Activated CD4-positive, alpha-beta memory T cell treated with anti-CD3 and anti-CD28 coated beads for 36 hours (primary cell): ENCODE measurements at regions not wholly inside any gene's neighbourhood (a gene's known extent, or its start where the extent isn't known, plus 50 kb on each side); places are given as distances from the start of the nearest gene placed in this dataset.
"Not testable (repeated sequence)": the region's sequence is repeated elsewhere in the genome, so short reads cannot be mapped to it uniquely, and the experiment has no call there.

Source experiments
- CTCF ChIA-PET: fragments of 350-600 bp; sonication (Branson Sonifier 250); formaldehyde crosslinking; loops from one replicate; lab custom pipeline; 2021; ENCODE audit warnings: antibody characterized with exemption, inconsistent platforms; lab: Charles Lee
- POLR2A ChIA-PET: fragments of 350-600 bp; sonication (Branson Sonifier 250); formaldehyde crosslinking; loops from one replicate; lab custom pipeline; 2021; ENCODE audit warnings: antibody characterized with exemption; lab: Charles Lee
- DNase-seq: peaks from one replicate; pipeline ENCODE4 v3.0.0-alpha.2; 2020
- H3K27ac Mint-ChIP-seq: one replicate; pipeline ENCODE4 v1.8.0; 2021; ENCODE audit warnings: mixed read lengths
- H3K27me3 Mint-ChIP-seq: one replicate; pipeline ENCODE4 v1.8.0; 2021; ENCODE audit warnings: mixed read lengths
- H3K36me3 Mint-ChIP-seq: one replicate; pipeline ENCODE4 v1.8.0; 2021; ENCODE audit warnings: mixed read lengths
- H3K4me1 Mint-ChIP-seq: one replicate; pipeline ENCODE4 v1.8.0; 2021; ENCODE audit warnings: low read depth, mixed read lengths
- H3K4me3 Mint-ChIP-seq: one replicate; pipeline ENCODE4 v1.8.0; 2021; ENCODE audit warnings: mild to moderate bottlenecking, mixed read lengths
- H3K9me3 Mint-ChIP-seq: one replicate; pipeline ENCODE4 v1.8.0; 2021; ENCODE audit warnings: mixed read lengths
- intact Hi-C: fragments of 100-400 bp; cut with micrococcal nuclease; formaldehyde crosslinking; loops from one replicate; pipeline ENCODE4 v1.15.1; 2023

DNA sequence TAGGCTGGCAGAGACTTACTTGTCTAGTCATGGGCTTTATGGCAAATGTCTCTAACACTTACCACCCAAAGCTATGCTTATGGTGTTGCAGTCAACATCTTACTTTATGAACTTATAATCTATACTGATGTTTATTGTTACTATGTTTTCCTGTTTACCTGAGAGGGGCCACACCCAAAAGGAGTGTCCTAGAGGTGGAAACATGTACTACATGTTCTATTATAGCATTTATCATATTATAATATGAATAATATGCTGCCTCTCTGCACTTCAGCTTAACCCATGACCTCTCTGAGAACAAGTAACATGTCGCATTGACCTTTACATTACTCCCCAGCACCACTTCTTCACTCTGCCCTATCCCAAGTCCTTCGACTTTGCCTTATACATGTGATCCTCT lies 501.8 kb downstream of the ETNK1 start:
- intact Hi-C loops: no loop called here
- H3K27ac Mint-ChIP-seq: no peak overlapping the region

DNA sequence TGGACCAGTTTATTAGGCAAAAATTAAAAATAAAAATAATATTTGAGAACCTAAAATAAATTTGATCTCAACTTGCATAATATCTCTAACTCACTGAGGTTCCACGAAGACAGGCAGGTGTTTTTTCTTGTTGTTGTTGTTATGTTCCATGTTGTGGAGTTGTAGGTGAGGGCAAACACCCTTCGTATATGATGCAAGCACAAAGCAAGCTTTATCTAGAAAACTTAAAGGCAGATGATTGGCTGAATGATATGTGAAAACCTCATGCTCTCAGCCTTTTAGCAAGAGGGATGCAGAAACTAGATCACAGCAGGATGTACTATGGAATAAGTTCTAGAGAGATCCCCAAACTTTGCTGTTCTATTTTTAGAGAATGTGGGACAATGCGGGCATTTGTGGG lies 502.7 kb downstream of the ETNK1 start:
- ChIA-PET POLR2A (no interaction called here), CTCF (no interaction called here)
- H3K4me3 Mint-ChIP-seq: no peak overlapping the region
- H3K9me3 Mint-ChIP-seq: no peaks in the 10 kb centered on the region
- no peaks in the 10 kb centered on the region for H3K27me3 Mint-ChIP-seq
- no peaks in the 10 kb centered on the region for H3K36me3 Mint-ChIP-seq
- no peaks in the 10 kb centered on the region for H3K4me1 Mint-ChIP-seq
- intact Hi-C loops: no loop called here
- no peak overlapping the region for H3K27ac Mint-ChIP-seq
- DNase-seq: no peak

More for the DNA sequence above, 501.8 kb downstream of the ETNK1 start:
- Mint-ChIP-seq H3K4me3 (no peak overlapping the region), H3K4me1 (no peaks in the 10 kb centered on the region), H3K36me3 (no peaks in the 10 kb centered on the region), H3K9me3 (no peaks in the 10 kb centered on the region), H3K27me3 (no peaks in the 10 kb centered on the region)
- ChIA-PET CTCF (no interaction called here), POLR2A (no interaction called here)
- DNase-seq: no peak

DNA sequence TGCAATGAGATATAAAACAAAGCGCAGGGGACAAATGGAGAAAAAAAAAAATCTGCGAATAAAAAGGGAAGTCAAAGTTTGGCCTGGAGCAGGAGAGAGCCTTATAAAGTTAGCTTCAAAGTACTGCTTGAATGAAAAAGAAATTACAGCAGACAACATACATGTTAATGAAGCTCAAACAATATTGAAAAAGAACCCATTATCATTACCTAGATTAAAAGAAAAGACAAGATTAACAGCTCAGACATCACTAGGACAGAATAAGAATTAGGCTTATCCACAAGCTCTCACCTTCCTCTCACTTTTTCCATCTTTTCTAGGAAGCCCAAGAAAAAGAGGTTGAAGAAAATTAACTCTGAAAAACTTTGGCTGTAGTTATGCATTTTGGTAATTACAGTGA lies 503.5 kb downstream of the ETNK1 start:
- H3K27ac Mint-ChIP-seq: no peak overlapping the region
- intact Hi-C loops: no loop called here
- no peak overlapping the region for H3K4me3 Mint-ChIP-seq
- H3K9me3 Mint-ChIP-seq: no peaks in the 10 kb centered on the region
- ChIA-PET CTCF (no interaction called here), POLR2A (no interaction called here)
- no peaks in the 10 kb centered on the region for H3K36me3 Mint-ChIP-seq
- no peaks in the 10 kb centered on the region for H3K27me3 Mint-ChIP-seq
- no peaks in the 10 kb centered on the region for H3K4me1 Mint-ChIP-seq
- DNase-seq: no peak

DNA sequence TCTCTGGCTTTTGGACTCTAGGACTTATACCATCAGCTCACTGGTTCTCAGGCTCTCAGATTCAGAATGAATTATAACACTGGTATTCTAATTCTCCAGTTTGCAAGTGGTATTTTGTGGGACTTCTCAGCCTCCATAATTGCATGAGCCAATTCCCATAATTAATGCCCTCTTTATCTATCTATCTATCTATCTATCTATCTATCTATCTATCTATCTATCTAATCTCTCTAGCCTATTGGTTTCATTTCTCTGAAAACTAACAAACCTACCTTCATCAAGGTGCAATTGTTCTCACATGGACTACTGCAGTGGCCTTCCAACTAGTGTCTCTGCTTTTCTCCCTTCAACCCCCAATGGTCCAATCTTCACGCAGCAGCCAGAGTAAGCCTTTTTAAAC lies 507.4 kb downstream of the ETNK1 start:
- H3K4me1 Mint-ChIP-seq: no peaks in the 10 kb centered on the region
- H3K27ac Mint-ChIP-seq: no peak overlapping the region
- no peak overlapping the region for H3K4me3 Mint-ChIP-seq
- no peaks in the 10 kb centered on the region for H3K9me3 Mint-ChIP-seq
- intact Hi-C loops: no loop called here
- no peaks in the 10 kb centered on the region for H3K36me3 Mint-ChIP-seq
- ChIA-PET CTCF (no interaction called here), POLR2A (no interaction called here)
- no peaks in the 10 kb centered on the region for H3K27me3 Mint-ChIP-seq
- DNase-seq: no peak

DNA sequence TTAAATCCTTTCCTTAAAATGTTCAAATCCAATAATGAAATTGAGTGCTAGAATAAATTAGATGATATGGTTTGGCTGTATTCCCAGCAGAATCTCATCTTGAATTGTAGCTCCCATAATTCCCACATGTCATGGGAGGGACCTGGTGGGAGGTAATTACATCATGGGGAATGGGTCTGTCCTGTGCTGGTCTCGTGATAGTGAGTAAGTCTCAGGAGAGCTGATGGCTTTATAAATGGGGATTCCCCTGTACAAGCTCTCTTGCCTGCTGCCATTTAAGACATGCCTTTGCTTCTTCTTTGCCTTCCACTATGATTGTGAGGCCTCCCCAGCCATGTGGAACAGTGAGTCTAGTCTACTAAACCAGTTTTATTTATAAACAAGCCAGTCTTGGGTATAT lies 508.5 kb downstream of the ETNK1 start:
- intact Hi-C loops: no loop called here

DNA sequence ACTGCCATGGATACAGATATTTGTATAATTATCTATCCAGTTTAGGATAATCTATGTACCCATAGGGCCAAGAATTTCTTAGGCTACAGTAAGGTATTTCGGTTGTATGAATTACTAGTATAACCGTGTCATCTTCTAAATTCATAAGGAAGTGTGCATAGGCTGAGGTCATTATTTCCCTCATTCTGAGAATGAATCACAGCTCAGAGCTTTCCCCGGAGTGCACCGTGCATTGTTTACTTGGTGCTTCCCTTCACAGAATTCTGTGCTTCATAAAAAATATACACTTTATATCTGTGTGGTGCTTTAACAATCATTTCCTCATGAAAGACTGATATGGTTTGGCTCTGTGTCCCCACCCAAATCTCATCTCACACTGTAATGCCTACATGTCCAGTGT lies 514.1 kb downstream of the ETNK1 start:
- no peaks in the 10 kb centered on the region for H3K4me1 Mint-ChIP-seq
- H3K27ac Mint-ChIP-seq: no peak overlapping the region
- H3K36me3 Mint-ChIP-seq: no peaks in the 10 kb centered on the region
- H3K9me3 Mint-ChIP-seq: peaks cover 3% of the 10 kb centered on the region
- POLR2A ChIA-PET: no interaction called here
- no peak for DNase-seq
- CTCF ChIA-PET: no interaction called here
- H3K27me3 Mint-ChIP-seq: no peaks in the 10 kb centered on the region
- no peak overlapping the region for H3K4me3 Mint-ChIP-seq
- intact Hi-C loops: no loop called here

More for the DNA sequence above, 508.5 kb downstream of the ETNK1 start:
- POLR2A ChIA-PET: no interaction called here
- no peak overlapping the region for H3K27ac Mint-ChIP-seq
- CTCF ChIA-PET: no interaction called here
- H3K4me1 Mint-ChIP-seq: no peaks in the 10 kb centered on the region
- H3K36me3 Mint-ChIP-seq: no peaks in the 10 kb centered on the region
- no peak for DNase-seq
- H3K4me3 Mint-ChIP-seq: no peak overlapping the region
- no peaks in the 10 kb centered on the region for H3K27me3 Mint-ChIP-seq
- H3K9me3 Mint-ChIP-seq: no peaks in the 10 kb centered on the region

DNA sequence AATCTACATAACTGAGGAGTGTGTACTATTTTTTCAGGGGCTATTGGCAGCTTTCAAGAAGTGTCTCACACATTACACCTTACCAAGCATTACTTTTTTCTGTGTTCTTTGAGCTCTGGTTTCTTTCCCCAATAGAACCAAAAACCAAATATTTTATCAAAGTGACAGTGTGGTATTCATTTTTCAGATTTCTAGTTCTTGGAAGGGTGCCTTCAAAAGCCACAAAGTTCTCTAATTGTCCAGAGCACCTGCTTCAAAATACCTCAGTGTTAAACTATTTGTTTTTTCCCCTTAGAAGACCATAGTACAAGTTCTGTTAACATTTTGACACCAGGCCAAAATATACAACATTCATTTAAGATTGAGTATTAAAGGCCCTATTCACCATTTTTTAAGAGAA lies 515.7 kb downstream of the ETNK1 start:
- Mint-ChIP-seq H3K9me3 (peaks cover 11% of the 10 kb centered on the region), H3K27ac (no peak overlapping the region), H3K4me1 (no peaks in the 10 kb centered on the region), H3K4me3 (no peak overlapping the region), H3K36me3 (no peaks in the 10 kb centered on the region), H3K27me3 (peaks cover 3% of the 10 kb centered on the region)
- intact Hi-C loops: no loop called here
- no peak for DNase-seq
- POLR2A ChIA-PET: no interaction called here
- CTCF ChIA-PET: no interaction called here

DNA sequence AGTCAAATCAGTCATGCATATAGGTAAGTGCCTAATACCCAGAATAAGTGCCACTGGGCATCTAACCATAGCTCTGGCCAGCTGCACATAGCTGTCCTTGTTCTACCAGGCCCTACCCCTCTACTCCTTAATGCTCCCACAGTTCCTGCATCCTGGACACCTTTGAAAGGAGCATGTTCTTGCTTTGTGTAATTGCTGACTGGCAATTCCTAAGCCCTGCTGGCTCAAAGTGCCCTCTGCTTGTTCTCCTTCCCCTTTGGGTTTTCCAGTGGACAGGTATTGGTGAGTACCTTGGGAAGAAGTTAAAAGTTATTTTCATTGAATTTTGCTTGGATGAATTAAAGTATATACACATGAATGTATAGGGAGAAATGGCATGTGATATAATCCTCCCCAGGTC lies 516.4 kb downstream of the ETNK1 start:
- H3K9me3 Mint-ChIP-seq: peaks cover 11% of the 10 kb centered on the region
- no peak for DNase-seq
- POLR2A ChIA-PET: no interaction called here
- H3K4me1 Mint-ChIP-seq: no peaks in the 10 kb centered on the region
- H3K36me3 Mint-ChIP-seq: no peaks in the 10 kb centered on the region
- intact Hi-C loops: no loop called here
- H3K27ac Mint-ChIP-seq: no peak overlapping the region
- no peak overlapping the region for H3K4me3 Mint-ChIP-seq
- peaks cover 3% of the 10 kb centered on the region for H3K27me3 Mint-ChIP-seq
- CTCF ChIA-PET: no interaction called here

DNA sequence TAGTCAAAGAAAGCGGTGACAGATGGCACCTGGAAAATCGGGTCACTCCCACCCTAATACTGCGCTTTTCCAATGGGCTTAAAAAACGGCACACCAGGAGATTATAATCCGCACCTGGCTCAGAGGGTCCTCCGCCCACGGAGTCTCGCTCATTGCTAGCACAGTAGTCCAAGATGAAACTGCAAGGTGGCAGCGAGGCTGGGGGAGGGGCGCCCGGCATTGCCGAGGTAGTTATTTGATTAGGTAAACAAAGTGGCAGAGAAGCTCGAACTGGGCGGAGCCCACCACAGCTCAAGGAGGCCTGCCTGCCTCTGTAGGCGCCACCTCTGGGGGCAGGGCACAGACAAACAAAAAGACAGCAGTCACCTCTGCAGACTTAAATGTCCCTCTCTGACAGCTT lies 521.1 kb downstream of the ETNK1 start:
- CTCF ChIA-PET, POLR2A ChIA-PET, H3K4me1 Mint-ChIP-seq: not testable (repeated sequence)

DNA sequence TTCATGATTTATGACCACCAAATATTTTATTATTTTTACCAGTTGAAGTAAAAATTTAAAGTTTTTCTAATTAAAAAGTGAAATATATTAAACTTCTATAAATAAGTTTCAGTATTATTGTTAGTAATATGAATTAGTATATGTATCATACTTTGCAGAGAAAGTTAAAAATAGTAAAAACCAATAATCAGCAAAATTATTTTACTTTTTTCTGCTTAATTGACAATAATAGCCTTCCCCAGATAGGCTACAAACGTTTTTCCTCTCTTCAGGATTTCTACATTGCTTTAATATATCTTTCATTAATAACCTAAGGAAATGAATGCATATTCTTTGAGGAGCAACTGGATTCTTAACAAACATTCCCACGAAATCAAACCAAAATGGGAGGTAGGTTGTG lies 543.5 kb downstream of the ETNK1 start:
- POLR2A ChIA-PET: no interaction called here
- no peaks in the 10 kb centered on the region for H3K36me3 Mint-ChIP-seq
- intact Hi-C loops: no loop called here
- CTCF ChIA-PET: no interaction called here
- DNase-seq: no peak
- H3K27ac Mint-ChIP-seq: no peak overlapping the region
- H3K4me1 Mint-ChIP-seq: no peaks in the 10 kb centered on the region
- H3K9me3 Mint-ChIP-seq: peaks cover 2% of the 10 kb centered on the region
- no peaks in the 10 kb centered on the region for H3K27me3 Mint-ChIP-seq
- H3K4me3 Mint-ChIP-seq: no peak overlapping the region

More for the DNA sequence above, 521.1 kb downstream of the ETNK1 start:
- intact Hi-C loops, H3K27me3 Mint-ChIP-seq, DNase-seq, H3K27ac Mint-ChIP-seq, H3K4me3 Mint-ChIP-seq, H3K36me3 Mint-ChIP-seq: not testable (repeated sequence)
- peaks cover 11% of the 10 kb centered on the region for H3K9me3 Mint-ChIP-seq

DNA sequence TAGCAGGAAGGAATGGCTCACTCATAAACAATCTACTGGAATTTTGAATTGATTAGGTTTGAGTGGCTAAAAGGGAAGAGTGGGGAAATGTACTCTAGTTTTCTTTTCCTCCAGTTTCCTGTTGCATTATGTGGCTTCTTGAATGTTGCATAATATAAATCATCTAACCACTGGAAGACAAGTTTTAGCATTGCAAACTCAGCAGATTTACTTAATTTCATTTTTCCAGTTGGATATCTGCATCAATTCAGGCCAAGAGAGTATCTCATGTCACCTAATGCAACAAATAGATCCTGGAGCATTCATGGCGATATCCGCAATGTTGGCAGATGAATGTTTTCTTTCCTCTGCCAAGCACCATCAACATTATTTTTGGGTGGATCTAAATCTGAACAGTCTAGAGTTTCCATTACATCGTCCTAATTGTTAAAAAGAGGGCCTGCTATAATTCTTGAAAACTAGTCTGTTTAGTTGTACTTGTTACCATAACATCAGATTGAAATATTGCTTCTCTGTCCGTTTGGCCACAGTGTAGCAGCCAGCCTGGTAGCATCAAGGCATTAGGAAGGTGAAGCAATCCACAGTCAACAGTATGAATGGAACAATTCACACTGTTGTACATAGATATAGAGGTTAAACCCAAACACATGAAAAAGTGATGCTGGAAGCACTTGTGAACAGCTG lies 544.2 kb downstream of the ETNK1 start:
- POLR2A ChIA-PET: no interaction called here
- DNase-seq: no peak
- no peaks in the 10 kb centered on the region for H3K4me1 Mint-ChIP-seq
- H3K9me3 Mint-ChIP-seq: peaks cover 2% of the 10 kb centered on the region
- H3K27me3 Mint-ChIP-seq: no peaks in the 10 kb centered on the region
- H3K4me3 Mint-ChIP-seq: no peak overlapping the region
- intact Hi-C loops: no loop called here
- H3K27ac Mint-ChIP-seq: no peak overlapping the region
- CTCF ChIA-PET: no interaction called here
- H3K36me3 Mint-ChIP-seq: no peaks in the 10 kb centered on the region

DNA sequence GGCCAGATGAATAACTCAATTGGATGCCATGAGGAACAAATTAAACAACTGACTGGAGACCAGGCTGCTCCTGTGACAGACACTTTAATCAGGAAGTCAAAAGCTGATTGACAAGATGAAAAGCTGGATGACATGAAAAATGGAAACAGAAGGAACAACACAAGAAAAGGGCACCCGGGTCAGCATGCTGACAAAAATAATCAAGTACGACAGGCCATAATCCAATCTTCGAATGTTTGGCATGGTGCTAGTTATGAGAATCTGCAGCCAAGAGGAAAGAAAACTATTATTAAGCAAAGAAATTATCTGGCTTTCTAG lies 544.7 kb downstream of the ETNK1 start:
- H3K4me3 Mint-ChIP-seq: no peak overlapping the region
- ChIA-PET CTCF (no interaction called here), POLR2A (no interaction called here)
- H3K27ac Mint-ChIP-seq: no peak overlapping the region
- no peaks in the 10 kb centered on the region for H3K27me3 Mint-ChIP-seq
- peaks cover 2% of the 10 kb centered on the region for H3K9me3 Mint-ChIP-seq
- H3K4me1 Mint-ChIP-seq: no peaks in the 10 kb centered on the region
- no peaks in the 10 kb centered on the region for H3K36me3 Mint-ChIP-seq
- DNase-seq: no peak
- intact Hi-C loops: no loop called here

DNA sequence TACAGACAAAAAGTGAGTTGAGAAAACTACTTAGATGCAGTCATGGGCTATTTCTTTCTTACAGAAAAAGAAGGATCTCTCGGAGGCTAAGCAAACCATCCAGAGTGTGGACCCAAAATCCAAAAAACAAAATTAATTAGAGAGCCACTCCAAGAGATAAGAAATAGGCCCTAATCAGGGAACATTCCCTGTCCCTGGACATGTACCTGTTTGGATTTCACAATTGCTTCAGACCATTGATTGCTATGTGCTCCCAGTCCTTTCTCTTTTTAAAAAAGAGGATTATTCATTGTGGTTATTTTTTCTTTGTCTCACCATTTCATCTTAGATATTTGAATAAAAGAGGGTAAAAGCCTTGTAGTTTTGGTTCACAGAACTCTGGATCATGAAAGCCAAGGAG lies 549.9 kb downstream of the ETNK1 start:
- no peaks in the 10 kb centered on the region for H3K27me3 Mint-ChIP-seq
- POLR2A ChIA-PET: no interaction called here

More for the DNA sequence above, 549.9 kb downstream of the ETNK1 start:
- H3K4me1 Mint-ChIP-seq: no peaks in the 10 kb centered on the region
- CTCF ChIA-PET: no interaction called here
- H3K27ac Mint-ChIP-seq: no peak overlapping the region
- intact Hi-C loops: no loop called here
- peaks cover 2% of the 10 kb centered on the region for H3K9me3 Mint-ChIP-seq
- no peak overlapping the region for H3K4me3 Mint-ChIP-seq
- no peak for DNase-seq
- H3K36me3 Mint-ChIP-seq: no peaks in the 10 kb centered on the region
